ENCODE measurements at regions not wholly inside any gene's neighbourhood (a gene's known extent, or its start where the extent isn't known, plus 50 kb on each side); places are given as distances from the start of the nearest gene placed in this dataset.
"Not testable (repeated sequence)": the region's sequence is repeated elsewhere in the genome, so short reads cannot be mapped to it uniquely, and the experiment has no call there.

- Histone ChIP-seq H3K9me3 (ENCODE audit: control insufficient read depth in 2 of 2, insufficient read depth in 1 of 2, low read length in 1 of 2) (peaks cover 0 to 4% of the 10 kb centered on the region in 2 donors), H3K36me3 (ENCODE audit: control insufficient read depth in 2 of 2, insufficient read depth in 2 of 2, low read length in 1 of 2) (no peaks in the 10 kb centered on the region), H3K4me3 (ENCODE audit: low read length in 2 of 2) (no peak overlapping the region), H3K27ac (ENCODE audit: low read depth in 1 of 2, low read length in 1 of 2) (no peak overlapping the region), H3K27me3 (ENCODE audit: control insufficient read depth in 2 of 2, insufficient read depth in 1 of 2, low read length in 1 of 2) (no peaks in the 10 kb centered on the region), H3K4me1 (ENCODE audit: control insufficient read depth in 2 of 2, insufficient read depth in 2 of 2, low read length in 2 of 2) (no peaks in the 10 kb centered on the region)
- 96% methylated on average over 1 of the region's 1 CpG for WGBS
- no peak for DNase-seq (ENCODE audit: low read depth in 6 of 9, low spot score in 9 of 9)
These were observed 109.0 kb upstream of the AADAT start for GRCh38 chr4:170198747-170199146.

GRCh38 chr4:170194794-170195193 is 105.0 kb upstream of the AADAT start:
- H3K4me3 ChIP-seq (ENCODE audit: low read length in 2 of 2); DNase-seq (ENCODE audit: low read depth in 6 of 9, low spot score in 9 of 9); H3K27ac ChIP-seq (ENCODE audit: low read depth in 1 of 2, low read length in 1 of 2); H3K9me3 ChIP-seq (ENCODE audit: control insufficient read depth in 2 of 2, insufficient read depth in 1 of 2, low read length in 1 of 2); H3K27me3 ChIP-seq (ENCODE audit: control insufficient read depth in 2 of 2, insufficient read depth in 1 of 2, low read length in 1 of 2); H3K4me1 ChIP-seq (ENCODE audit: control insufficient read depth in 2 of 2, insufficient read depth in 2 of 2, low read length in 2 of 2); H3K36me3 ChIP-seq (ENCODE audit: control insufficient read depth in 2 of 2, insufficient read depth in 2 of 2, low read length in 1 of 2): not testable (repeated sequence)
- 59% methylated on average over 2 of the region's 2 CpGs for WGBS

- no peaks in the 10 kb centered on the region for H3K4me1 ChIP-seq (ENCODE audit: control insufficient read depth in 2 of 2, insufficient read depth in 2 of 2, low read length in 2 of 2)
- no peak overlapping the region for H3K4me3 ChIP-seq (ENCODE audit: low read length in 2 of 2)
- H3K36me3 ChIP-seq (ENCODE audit: control insufficient read depth in 2 of 2, insufficient read depth in 2 of 2, low read length in 1 of 2): no peaks in the 10 kb centered on the region
- H3K9me3 ChIP-seq (ENCODE audit: control insufficient read depth in 2 of 2, insufficient read depth in 1 of 2, low read length in 1 of 2): no peaks in the 10 kb centered on the region
- 92% methylated on average over 6 of the region's 6 CpGs for WGBS
- no peak overlapping the region for H3K27ac ChIP-seq (ENCODE audit: low read depth in 1 of 2, low read length in 1 of 2)
- H3K27me3 ChIP-seq (ENCODE audit: control insufficient read depth in 2 of 2, insufficient read depth in 1 of 2, low read length in 1 of 2): no peaks in the 10 kb centered on the region
- no peak for DNase-seq (ENCODE audit: low read depth in 6 of 9, low spot score in 9 of 9)
These were observed 103.7 kb upstream of the AADAT start for GRCh38 chr4:170193496-170193895.

GRCh38 chr4:170190265-170190664 is 100.5 kb upstream of the AADAT start:
- Histone ChIP-seq H3K9me3 (ENCODE audit: control insufficient read depth in 2 of 2, insufficient read depth in 1 of 2, low read length in 1 of 2) (no peaks in the 10 kb centered on the region), H3K4me3 (ENCODE audit: low read length in 2 of 2) (no peak overlapping the region), H3K36me3 (ENCODE audit: control insufficient read depth in 2 of 2, insufficient read depth in 2 of 2, low read length in 1 of 2) (no peaks in the 10 kb centered on the region), H3K4me1 (ENCODE audit: control insufficient read depth in 2 of 2, insufficient read depth in 2 of 2, low read length in 2 of 2) (no peaks in the 10 kb centered on the region), H3K27me3 (ENCODE audit: control insufficient read depth in 2 of 2, insufficient read depth in 1 of 2, low read length in 1 of 2) (no peaks in the 10 kb centered on the region), H3K27ac (ENCODE audit: low read depth in 1 of 2, low read length in 1 of 2) (no peak overlapping the region)
- no peak for DNase-seq (ENCODE audit: low read depth in 6 of 9, low spot score in 9 of 9)
- WGBS: 99% methylated on average over 1 of the region's 1 CpG

- Histone ChIP-seq H3K27me3 (ENCODE audit: control insufficient read depth in 2 of 2, insufficient read depth in 1 of 2, low read length in 1 of 2) (no peaks in the 10 kb centered on the region), H3K27ac (ENCODE audit: low read depth in 1 of 2, low read length in 1 of 2) (no peak overlapping the region), H3K4me1 (ENCODE audit: control insufficient read depth in 2 of 2, insufficient read depth in 2 of 2, low read length in 2 of 2) (no peaks in the 10 kb centered on the region), H3K4me3 (ENCODE audit: low read length in 2 of 2) (no peak overlapping the region), H3K9me3 (ENCODE audit: control insufficient read depth in 2 of 2, insufficient read depth in 1 of 2, low read length in 1 of 2) (peaks cover 0 to 2% of the 10 kb centered on the region in 2 donors), H3K36me3 (ENCODE audit: control insufficient read depth in 2 of 2, insufficient read depth in 2 of 2, low read length in 1 of 2) (no peaks in the 10 kb centered on the region)
- WGBS: 94% methylated on average over 1 of the region's 1 CpG
- DNase-seq (ENCODE audit: low read depth in 6 of 9, low spot score in 9 of 9): no peak
These were observed 81.1 kb upstream of the AADAT start for GRCh38 chr4:170170861-170171260.

GRCh38 chr4:170169699-170170098 is 79.9 kb upstream of the AADAT start:
- 78% methylated on average over 3 of the region's 3 CpGs for WGBS

GRCh38 chr4:170167678-170168077 is 77.9 kb upstream of the AADAT start:
- Histone ChIP-seq H3K27me3 (ENCODE audit: control insufficient read depth in 2 of 2, insufficient read depth in 1 of 2, low read length in 1 of 2) (no peaks in the 10 kb centered on the region), H3K4me3 (ENCODE audit: low read length in 2 of 2) (no peak overlapping the region), H3K4me1 (ENCODE audit: control insufficient read depth in 2 of 2, insufficient read depth in 2 of 2, low read length in 2 of 2) (no peaks in the 10 kb centered on the region), H3K36me3 (ENCODE audit: control insufficient read depth in 2 of 2, insufficient read depth in 2 of 2, low read length in 1 of 2) (no peaks in the 10 kb centered on the region), H3K27ac (ENCODE audit: low read depth in 1 of 2, low read length in 1 of 2) (no peak overlapping the region), H3K9me3 (ENCODE audit: control insufficient read depth in 2 of 2, insufficient read depth in 1 of 2, low read length in 1 of 2) (peaks cover 0 to 2% of the 10 kb centered on the region in 2 donors)
- DNase-seq (ENCODE audit: low read depth in 6 of 9, low spot score in 9 of 9): no peak
- WGBS: 85% methylated on average over 10 of the region's 10 CpGs

More at GRCh38 chr4:170169699-170170098, 79.9 kb upstream of the AADAT start:
- no peaks in the 10 kb centered on the region for H3K4me1 ChIP-seq (ENCODE audit: control insufficient read depth in 2 of 2, insufficient read depth in 2 of 2, low read length in 2 of 2)
- H3K36me3 ChIP-seq (ENCODE audit: control insufficient read depth in 2 of 2, insufficient read depth in 2 of 2, low read length in 1 of 2): no peaks in the 10 kb centered on the region
- H3K4me3 ChIP-seq (ENCODE audit: low read length in 2 of 2): no peak overlapping the region
- DNase-seq (ENCODE audit: low read depth in 6 of 9, low spot score in 9 of 9): no peak
- H3K9me3 ChIP-seq (ENCODE audit: control insufficient read depth in 2 of 2, insufficient read depth in 1 of 2, low read length in 1 of 2): peaks cover 0 to 2% of the 10 kb centered on the region in 2 donors
- no peak overlapping the region for H3K27ac ChIP-seq (ENCODE audit: low read depth in 1 of 2, low read length in 1 of 2)
- H3K27me3 ChIP-seq (ENCODE audit: control insufficient read depth in 2 of 2, insufficient read depth in 1 of 2, low read length in 1 of 2): no peaks in the 10 kb centered on the region

GRCh38 chr4:170166193-170166592 is 76.4 kb upstream of the AADAT start:
- not testable (repeated sequence) for H3K27me3 ChIP-seq (ENCODE audit: control insufficient read depth in 2 of 2, insufficient read depth in 1 of 2, low read length in 1 of 2); H3K4me1 ChIP-seq (ENCODE audit: control insufficient read depth in 2 of 2, insufficient read depth in 2 of 2, low read length in 2 of 2); H3K27ac ChIP-seq (ENCODE audit: low read depth in 1 of 2, low read length in 1 of 2); DNase-seq (ENCODE audit: low read depth in 6 of 9, low spot score in 9 of 9); H3K9me3 ChIP-seq (ENCODE audit: control insufficient read depth in 2 of 2, insufficient read depth in 1 of 2, low read length in 1 of 2); H3K4me3 ChIP-seq (ENCODE audit: low read length in 2 of 2); H3K36me3 ChIP-seq (ENCODE audit: control insufficient read depth in 2 of 2, insufficient read depth in 2 of 2, low read length in 1 of 2)
- WGBS: 96% methylated on average over 26 of the region's 26 CpGs

- Histone ChIP-seq H3K27me3 (ENCODE audit: control insufficient read depth in 2 of 2, insufficient read depth in 1 of 2, low read length in 1 of 2) (no peaks in the 10 kb centered on the region), H3K9me3 (ENCODE audit: control insufficient read depth in 2 of 2, insufficient read depth in 1 of 2, low read length in 1 of 2) (no peaks in the 10 kb centered on the region), H3K36me3 (ENCODE audit: control insufficient read depth in 2 of 2, insufficient read depth in 2 of 2, low read length in 1 of 2) (no peaks in the 10 kb centered on the region), H3K4me3 (ENCODE audit: low read length in 2 of 2) (no peak overlapping the region), H3K27ac (ENCODE audit: low read depth in 1 of 2, low read length in 1 of 2) (no peak overlapping the region), H3K4me1 (ENCODE audit: control insufficient read depth in 2 of 2, insufficient read depth in 2 of 2, low read length in 2 of 2) (no peaks in the 10 kb centered on the region)
- DNase-seq (ENCODE audit: low read depth in 6 of 9, low spot score in 9 of 9): no peak
These were observed 72.7 kb upstream of the AADAT start for GRCh38 chr4:170162416-170162815.

- Histone ChIP-seq H3K4me1 (ENCODE audit: control insufficient read depth in 2 of 2, insufficient read depth in 2 of 2, low read length in 2 of 2) (no peaks in the 10 kb centered on the region), H3K4me3 (ENCODE audit: low read length in 2 of 2) (no peak overlapping the region), H3K36me3 (ENCODE audit: control insufficient read depth in 2 of 2, insufficient read depth in 2 of 2, low read length in 1 of 2) (no peaks in the 10 kb centered on the region), H3K27ac (ENCODE audit: low read depth in 1 of 2, low read length in 1 of 2) (no peak overlapping the region), H3K9me3 (ENCODE audit: control insufficient read depth in 2 of 2, insufficient read depth in 1 of 2, low read length in 1 of 2) (no peaks in the 10 kb centered on the region), H3K27me3 (ENCODE audit: control insufficient read depth in 2 of 2, insufficient read depth in 1 of 2, low read length in 1 of 2) (no peaks in the 10 kb centered on the region)
- DNase-seq (ENCODE audit: low read depth in 6 of 9, low spot score in 9 of 9): no peak
These were observed 67.9 kb upstream of the AADAT start for GRCh38 chr4:170157670-170158069.

All from thymus (tissue), 11 donors.